Tibial nerve (tissue), 4 donors: ENCODE measurements at regions not wholly inside any gene's neighbourhood (a gene's known extent, or its start where the extent isn't known, plus 50 kb on each side); places are given as distances from the start of the nearest gene placed in this dataset.

ENCODE experiments used
- CTCF ChIP-seq, 5 experiments: fragments of 200-600 bp in 3 of 5; fragments of 450-650 bp in 2 of 5; sonication (generic) in 3 of 5; IDR thresholded peaks; one replicate each; pipeline ENCODE4 v1.5.1; 2016 to 2019; ENCODE audit warnings: antibody characterized with exemption in 5 of 5, mild to moderate bottlenecking in 3 of 5, moderate library complexity in 2 of 5
- EP300 ChIP-seq, 2 donors: sonication (generic); formaldehyde crosslinking; IDR thresholded peaks; one replicate each; pipeline ENCODE4 v1.6.1; 2017; ENCODE audit warnings: antibody characterized with exemption in 2 of 2, mild to moderate bottlenecking in 1 of 2

GRCh38 chr4:38449506-38450174, 214.4 kb upstream of the KLF3 start:
- no peak for TF ChIP-seq CTCF (IDR thresholded peaks at IDR 0.05)
- no peak for TF ChIP-seq EP300 (IDR thresholded peaks at IDR 0.05)
